ENCODE measurements at regions not wholly inside any gene's neighbourhood (a gene's known extent, or its start where the extent isn't known, plus 50 kb on each side); places are given as distances from the start of the nearest gene placed in this dataset.

DNA sequence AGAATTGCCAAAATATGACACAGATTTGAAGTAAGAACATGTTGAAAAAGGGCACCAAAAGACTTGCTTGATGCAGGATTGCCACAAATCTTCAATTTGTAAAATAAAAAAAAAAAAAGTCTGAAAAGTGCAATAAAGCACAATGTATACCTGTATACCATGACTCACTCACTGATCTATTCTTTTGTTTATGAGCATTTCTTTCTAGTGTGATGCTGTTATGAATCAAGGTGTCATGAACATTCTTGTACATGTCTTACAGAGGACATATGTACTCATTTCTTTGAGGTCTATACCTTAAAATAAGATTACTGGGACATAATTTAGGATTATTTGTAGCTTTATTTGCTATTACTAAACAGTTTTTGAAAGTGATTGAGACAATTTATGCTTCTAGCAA is 464.9 kb upstream of the RBMS3 start:
- no peak for DNase-seq (ENCODE audit: low read depth)

- DNase-seq (ENCODE audit: low read depth), result no peak
These were observed 456.6 kb upstream of the RBMS3 start for GRCh38 chr3:28824316-28824715.

GRCh38 chr3:28826840-28827239 is 454.0 kb upstream of the RBMS3 start:
- DNase-seq (ENCODE audit: low read depth), result no peak

DNA sequence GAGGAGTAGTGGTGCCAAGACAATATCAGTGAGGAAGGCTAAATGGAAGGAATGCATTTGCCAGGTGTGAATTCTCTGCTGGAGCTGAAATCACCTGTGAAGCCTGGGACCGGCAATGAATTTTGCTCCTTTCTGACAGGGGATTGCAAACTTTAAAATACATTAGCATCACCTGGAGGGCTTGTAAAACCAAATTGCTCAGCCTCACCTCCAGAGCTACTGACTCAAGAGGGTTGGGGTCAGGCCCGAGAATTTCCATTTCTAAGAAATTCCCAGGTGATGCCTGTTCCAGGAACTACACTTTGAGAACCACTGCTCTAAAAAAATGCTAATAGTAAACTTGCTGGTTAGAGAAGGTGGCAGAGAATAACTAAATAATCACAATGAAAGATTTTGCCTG is 445.6 kb upstream of the RBMS3 start:
- no peak for DNase-seq (ENCODE audit: low read depth)

GRCh38 chr3:28835751-28836150 is 445.1 kb upstream of the RBMS3 start:
- DNase-seq (ENCODE audit: low read depth), result no peak

GRCh38 chr3:28836199-28836598 is 444.7 kb upstream of the RBMS3 start:
- no peak for DNase-seq (ENCODE audit: low read depth)

GRCh38 chr3:28840976-28841376 is 439.9 kb upstream of the RBMS3 start:
- DNase-seq (ENCODE audit: low read depth), result no peak

DNA sequence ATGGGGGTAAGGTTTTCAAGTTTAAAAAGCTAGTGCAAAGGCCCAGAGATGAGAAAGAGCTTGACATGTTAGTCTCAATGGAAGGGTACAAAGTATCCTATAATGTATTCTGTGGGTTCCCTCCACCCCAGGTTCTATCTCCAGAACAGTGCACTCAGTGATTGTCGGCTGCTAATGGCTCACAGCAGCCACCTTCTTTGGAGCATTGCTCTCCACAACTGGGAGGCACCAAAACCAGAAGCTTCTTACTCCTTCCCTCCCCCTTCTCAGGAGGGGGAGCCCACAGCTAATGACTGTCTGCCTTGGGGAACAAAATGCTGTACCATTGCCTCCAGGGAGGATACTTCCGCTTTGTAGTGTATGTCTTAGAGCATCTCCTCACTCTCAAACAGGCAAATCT is 439.4 kb upstream of the RBMS3 start:
- DNase-seq (ENCODE audit: low read depth), result no peak

GRCh38 chr3:28844298-28845005 is 436.4 kb upstream of the RBMS3 start:
- DNase-seq (ENCODE audit: low read depth), result no peak

DNA sequence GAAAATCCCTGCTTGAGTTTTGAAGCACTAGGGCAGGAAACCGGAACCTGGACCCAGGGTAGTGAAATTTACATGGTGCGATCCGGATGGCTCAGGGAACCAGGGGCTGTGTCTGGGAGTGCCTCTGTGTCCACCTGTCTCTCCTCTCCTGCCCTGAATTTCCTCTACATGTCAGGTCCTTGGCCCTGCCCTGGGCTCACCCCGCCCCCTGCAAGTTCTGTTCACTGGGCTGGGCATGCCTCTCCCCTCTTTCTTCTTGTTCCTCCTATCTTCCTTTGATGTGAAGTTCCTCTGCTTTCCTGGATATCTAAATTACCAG is 435.9 kb upstream of the RBMS3 start:
- DNase-seq (ENCODE audit: low read depth), result no peak

DNA sequence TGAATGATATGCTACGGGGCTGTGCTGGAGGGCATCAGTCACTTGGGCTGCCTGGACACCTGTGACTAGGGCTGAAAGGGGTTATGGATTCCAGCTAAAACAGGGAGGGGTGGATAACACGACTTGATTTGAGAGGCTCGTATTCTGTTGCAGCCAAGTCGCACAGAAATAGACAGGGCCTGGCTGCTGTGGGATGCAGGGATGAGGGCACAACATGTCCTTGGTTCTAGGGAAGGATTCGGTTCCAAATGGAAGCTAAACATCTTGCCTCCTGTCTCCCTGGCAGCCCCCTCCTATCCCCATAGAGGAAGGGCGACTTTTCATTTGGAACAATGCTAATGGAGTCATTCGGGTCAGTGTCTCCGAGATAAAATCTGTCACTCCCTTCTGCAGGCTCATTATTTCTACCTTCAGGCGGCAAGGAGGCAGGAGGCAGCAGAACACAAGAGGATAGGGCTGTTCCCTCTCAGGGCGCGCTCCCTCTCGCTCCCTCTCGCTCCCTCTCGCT is 433.8 kb upstream of the RBMS3 start:
- DNase-seq (ENCODE audit: low read depth), result no peak

DNA sequence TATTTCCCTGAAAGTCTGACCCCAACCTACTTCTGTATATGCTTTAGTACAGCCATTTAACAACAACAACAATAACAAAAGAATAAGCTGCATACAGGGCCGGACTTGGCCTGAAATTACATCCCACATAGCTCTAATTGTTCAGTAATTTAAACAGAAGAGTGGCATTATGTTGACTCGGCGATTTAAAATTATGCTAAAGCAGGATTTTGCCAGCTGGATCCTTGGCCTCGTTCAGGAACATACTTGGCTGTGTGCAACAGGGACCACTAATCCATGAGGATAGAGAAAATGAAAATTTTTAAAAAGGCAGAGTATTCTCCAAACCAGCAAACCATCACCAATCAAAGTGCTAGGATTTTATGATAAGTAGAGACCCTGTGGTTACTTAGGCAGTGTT is 433.1 kb upstream of the RBMS3 start:
- no peak for DNase-seq (ENCODE audit: low read depth)

DNA sequence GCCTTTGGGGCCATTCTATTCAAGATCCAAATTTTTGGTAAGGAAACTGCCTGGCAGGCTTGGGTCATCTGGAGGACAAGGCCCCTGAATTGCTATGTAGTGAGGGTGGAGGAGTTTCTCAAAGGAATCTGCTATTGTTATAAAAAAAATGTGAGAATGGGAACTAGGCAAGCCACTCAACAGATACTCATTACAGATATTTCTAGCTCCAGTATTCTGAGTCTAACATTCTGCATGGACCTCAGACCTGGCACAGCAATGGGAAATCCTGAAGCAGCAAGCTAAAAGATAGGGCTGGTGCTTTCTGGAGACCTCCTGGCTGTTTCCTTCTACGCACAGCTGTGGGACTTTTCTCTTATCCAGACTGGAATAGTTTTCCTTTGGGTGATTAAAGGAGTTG is 430.7 kb upstream of the RBMS3 start:
- DNase-seq (ENCODE audit: low read depth), result no peak

GRCh38 chr3:28853830-28854229 is 427.0 kb upstream of the RBMS3 start:
- DNase-seq (ENCODE audit: low read depth), result no peak

DNA sequence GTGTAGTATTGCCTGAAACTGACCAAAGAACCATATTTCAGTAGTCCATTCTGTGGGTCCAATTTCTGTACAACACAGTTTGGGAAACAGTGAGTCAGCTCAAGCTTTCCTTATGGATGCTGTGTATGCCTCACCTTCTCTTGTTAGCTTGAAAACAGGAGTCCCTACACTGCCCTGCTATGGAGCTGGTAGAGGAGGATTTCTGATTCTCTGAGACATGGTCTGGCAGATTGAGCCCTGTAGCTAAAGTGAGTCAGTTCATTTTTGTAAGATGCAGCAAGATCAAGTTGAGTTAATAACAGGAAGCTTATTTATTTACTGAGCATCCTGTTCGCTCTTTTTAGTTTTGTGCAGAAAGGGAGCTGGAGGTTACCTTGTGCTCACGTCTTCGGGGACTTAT is 424.1 kb upstream of the RBMS3 start:
- no peak for DNase-seq (ENCODE audit: low read depth)

- DNase-seq (ENCODE audit: low read depth), result no peak
These were observed 421.0 kb upstream of the RBMS3 start for GRCh38 chr3:28859897-28860296.

DNA sequence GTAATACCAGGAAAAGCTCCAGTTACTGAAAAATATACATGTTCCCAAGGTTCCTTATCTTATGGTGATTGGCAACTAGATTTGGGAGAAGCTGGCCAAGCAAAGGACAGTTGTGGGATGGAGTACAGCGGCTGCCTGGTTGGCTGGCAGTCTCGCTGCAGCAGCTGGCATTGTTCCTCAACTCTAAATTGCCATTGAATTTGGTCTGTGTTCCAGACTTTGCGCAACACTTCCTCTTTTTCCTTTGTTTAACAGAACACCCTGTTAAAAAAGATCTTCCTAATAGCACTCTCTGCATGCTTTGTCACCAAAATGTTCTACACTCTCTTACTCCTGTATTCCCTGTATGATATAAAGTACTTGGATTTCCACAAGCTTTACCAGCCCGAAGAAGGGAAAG is 420.6 kb upstream of the RBMS3 start:
- no peak for DNase-seq (ENCODE audit: low read depth)

DNA sequence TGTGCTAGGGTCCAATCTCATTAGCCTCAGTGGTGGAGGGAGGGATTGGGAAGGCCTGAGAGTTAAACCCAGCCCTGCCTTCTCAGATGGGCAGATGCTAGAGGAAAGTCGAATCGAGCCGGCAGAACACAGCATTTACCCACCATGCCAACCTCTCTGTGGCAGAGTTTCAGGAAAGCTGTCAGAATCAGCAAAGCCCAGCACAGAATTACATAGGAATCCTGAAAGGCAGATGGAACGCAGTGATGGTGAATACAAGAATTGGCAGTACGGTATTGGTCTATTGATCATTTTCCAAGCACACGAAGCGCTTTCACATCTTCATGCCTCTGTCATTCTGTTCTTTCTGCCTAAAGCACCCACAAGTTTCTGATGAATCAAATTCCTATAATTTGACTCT is 417.7 kb upstream of the RBMS3 start:
- DNase-seq (ENCODE audit: low read depth), result no peak

DNA sequence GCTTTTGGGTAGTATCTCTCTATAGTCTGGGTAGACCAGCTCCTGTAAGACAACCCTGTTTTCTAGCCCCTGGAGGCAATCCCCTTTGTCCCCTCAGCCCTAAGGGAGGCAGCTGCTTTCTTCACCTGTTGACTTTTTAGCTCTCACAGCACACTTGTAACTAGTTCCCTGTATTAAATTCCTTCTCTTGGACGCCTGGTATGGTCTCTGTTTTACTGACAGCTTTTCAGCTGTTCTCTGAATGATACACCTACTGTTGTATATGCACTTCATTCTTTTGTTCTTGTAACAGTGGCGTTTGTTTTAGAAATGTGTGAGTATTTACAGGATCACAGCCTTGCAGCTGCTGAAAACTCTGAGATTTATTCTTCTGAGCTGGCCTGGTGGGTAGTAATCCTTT is 413.0 kb upstream of the RBMS3 start:
- no peak for DNase-seq (ENCODE audit: low read depth)

GRCh38 chr3:28868897-28869296 is 412.0 kb upstream of the RBMS3 start:
- no peak for DNase-seq (ENCODE audit: low read depth)

- no peak for DNase-seq (ENCODE audit: low read depth)
These were observed 403.0 kb upstream of the RBMS3 start for GRCh38 chr3:28877912-28878311.

GRCh38 chr3:28890373-28890772 is 390.5 kb upstream of the RBMS3 start:
- no peak for DNase-seq (ENCODE audit: low read depth)

DNA sequence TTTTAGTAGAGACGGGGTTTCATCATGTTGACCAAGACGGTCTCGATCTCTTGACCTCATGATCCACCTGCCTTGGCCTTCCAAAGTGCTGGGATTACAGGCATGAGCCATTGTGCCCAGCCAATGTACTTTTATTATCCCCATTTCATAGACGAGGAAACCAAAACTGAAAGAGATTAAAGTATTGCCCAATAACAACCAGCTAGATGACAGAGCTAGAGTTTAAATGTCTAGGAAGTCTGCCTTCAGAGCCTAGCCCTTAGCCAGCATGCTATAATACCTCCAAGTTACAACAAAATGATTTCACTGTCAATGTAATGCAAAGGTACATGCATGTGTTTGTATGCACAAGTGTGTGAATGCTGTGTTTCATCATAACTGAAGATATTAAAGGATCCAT is 389.4 kb upstream of the RBMS3 start:
- DNase-seq (ENCODE audit: low read depth), result no peak

DNA sequence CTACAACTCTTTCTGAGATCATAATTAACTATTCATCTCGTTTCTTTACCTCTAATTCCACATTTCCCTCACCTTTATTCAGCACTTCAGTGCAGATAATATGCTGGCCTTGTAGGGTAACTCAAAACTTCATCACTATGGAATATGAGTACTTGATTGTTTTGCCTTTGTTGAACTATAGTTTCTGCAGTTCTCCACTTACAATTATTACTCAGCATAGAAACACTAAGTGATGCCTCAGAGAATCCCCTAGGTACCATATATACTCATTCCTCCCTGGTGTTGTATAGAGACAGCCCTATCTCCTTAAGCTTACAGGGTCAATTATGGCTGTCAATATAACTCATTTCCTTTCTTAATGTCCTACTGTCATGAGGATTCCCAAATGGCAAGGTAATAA is 380.6 kb upstream of the RBMS3 start:
- no peak for DNase-seq (ENCODE audit: low read depth)

DNA sequence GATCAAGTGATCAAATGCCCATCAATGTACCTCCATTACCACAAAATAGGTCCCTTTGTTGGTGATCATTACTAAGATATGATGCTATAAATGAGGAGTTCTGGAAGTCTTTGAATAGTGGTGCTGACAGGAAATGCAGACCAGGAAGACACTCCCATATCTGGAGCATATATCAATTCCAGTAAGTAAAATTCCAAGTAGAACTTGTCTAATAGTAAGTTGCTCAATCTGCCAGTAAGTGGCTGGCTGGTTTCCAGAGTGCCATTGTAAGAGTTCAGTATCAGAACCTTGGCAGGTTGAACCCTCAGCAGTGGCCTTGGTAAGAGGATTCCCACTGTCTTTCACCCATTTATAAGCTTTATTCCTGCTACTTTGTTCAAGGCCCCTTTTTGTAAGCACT is 379.9 kb upstream of the RBMS3 start:
- no peak for DNase-seq (ENCODE audit: low read depth)
